Liver (tissue), 8 donors: ENCODE measurements at regions not wholly inside any gene's neighbourhood (a gene's known extent, or its start where the extent isn't known, plus 50 kb on each side); places are given as distances from the start of the nearest gene placed in this dataset.

Source experiments
- DNase-seq: peaks from one replicate; pipeline ENCODE4 v3.0.0-alpha.2; 2017; ENCODE audit warnings: low spot score
- H3K27ac ChIP-seq, 2 donors: one replicate each; pipeline ENCODE4 v1.7.0; 2013; ENCODE audit warnings: inconsistent platforms in 2 of 2, low read length in 2 of 2, control low read depth in 1 of 2, low read depth in 1 of 2, mild to moderate bottlenecking in 1 of 2
- H3K27me3 ChIP-seq, 4 donors: one replicate each; pipeline versions ENCODE4 v1.6.1 to v1.7.0; 2013; ENCODE audit warnings: low read length in 3 of 4, inconsistent platforms in 1 of 4, mild to moderate bottlenecking in 1 of 4, moderate library complexity in 1 of 4; ENCODE audit not compliant: control insufficient read depth in 4 of 4, insufficient read depth in 4 of 4
- H3K36me3 ChIP-seq, 4 donors: one replicate each; pipeline versions ENCODE4 v1.6.1 to v1.7.0; 2013; ENCODE audit warnings: low read length in 3 of 4, mild to moderate bottlenecking in 3 of 4, low read depth in 1 of 4, moderate library complexity in 1 of 4; ENCODE audit not compliant: control insufficient read depth in 4 of 4, insufficient read depth in 3 of 4
- H3K4me1 ChIP-seq, 4 donors: one replicate each; pipeline versions ENCODE4 v1.6.1 to v1.7.0; 2013; ENCODE audit warnings: low read length in 3 of 4, mild to moderate bottlenecking in 3 of 4, moderate library complexity in 1 of 4; ENCODE audit not compliant: control insufficient read depth in 4 of 4, insufficient read depth in 4 of 4
- H3K4me3 ChIP-seq, 3 donors: one replicate each; pipeline versions ENCODE4 v1.6.1 to v1.7.0; 2013; ENCODE audit warnings: low read length in 3 of 3, control low read depth in 1 of 3, low read depth in 1 of 3, mild to moderate bottlenecking in 1 of 3
- H3K9ac ChIP-seq, 2 donors: one replicate each; pipeline ENCODE4 v1.7.0; 2013; ENCODE audit warnings: low read length in 2 of 2, mild to moderate bottlenecking in 2 of 2, moderate library complexity in 2 of 2, control low read depth in 1 of 2, low read depth in 1 of 2
- H3K9me3 ChIP-seq, 4 donors: one replicate each; pipeline versions ENCODE4 v1.6.1 to v1.7.0; 2013; ENCODE audit warnings: low read length in 3 of 4; ENCODE audit not compliant: control insufficient read depth in 4 of 4
- EGR1 ChIP-seq, 2 donors: IDR thresholded peaks; 2 replicates each; pipeline ENCODE4 v1.6.1; 2016 to 2018; ENCODE audit warnings: antibody characterized with exemption in 2 of 2, low read depth in 2 of 2
- GABPA ChIP-seq, 2 donors: IDR thresholded peaks in 1 of 2; conservative IDR thresholded peaks in 1 of 2; 2 replicates each; pipeline ENCODE4 v1.6.1; 2016; ENCODE audit warnings: antibody characterized with exemption in 2 of 2, mild to moderate bottlenecking in 1 of 2, moderate library complexity in 1 of 2
- HNF4A ChIP-seq, 2 donors: conservative IDR thresholded peaks; 2 replicates each; pipeline ENCODE4 v1.6.1; 2016; ENCODE audit warnings: antibody characterized with exemption in 2 of 2, mild to moderate bottlenecking in 2 of 2
- HNF4G ChIP-seq: IDR thresholded peaks from 2 replicates; pipeline ENCODE4 v1.6.1; 2016; ENCODE audit warnings: antibody characterized with exemption
- JUND ChIP-seq, 2 donors: IDR thresholded peaks; 2 replicates each; pipeline ENCODE4 v1.6.1; 2016; ENCODE audit warnings: antibody characterized with exemption in 2 of 2
- NR2F2 ChIP-seq: IDR thresholded peaks from 2 replicates; pipeline ENCODE4 v1.6.1; 2016; ENCODE audit warnings: antibody characterized with exemption
- RAD21 ChIP-seq, 2 donors: IDR thresholded peaks; 2 replicates each; pipeline ENCODE4 v1.6.1; 2016; ENCODE audit warnings: antibody characterized with exemption in 2 of 2, mild to moderate bottlenecking in 2 of 2
- SP1 ChIP-seq: IDR thresholded peaks from 2 replicates; pipeline ENCODE4 v1.6.1; 2018; ENCODE audit warnings: antibody characterized with exemption, mild to moderate bottlenecking
- TAF1 ChIP-seq: conservative IDR thresholded peaks from 2 replicates; pipeline ENCODE4 v1.6.1; 2016; ENCODE audit warnings: antibody characterized with exemption, mild to moderate bottlenecking
- YY1 ChIP-seq: IDR thresholded peaks from 2 replicates; pipeline ENCODE4 v1.6.1; 2016; ENCODE audit warnings: antibody characterized with exemption, mild to moderate bottlenecking
- WGBS: extraction: QIAGEN DNeasy Blood & Tissue Kit; methylation state at CpG from one replicate; pipeline ENCODE4 v1.1.7; 2013; 5-methylcytosine and 5-hydroxymethylcytosine counted together
- TF ChIP-seq, protein P1 (sequence below): IDR thresholded peaks from 2 replicates; pipeline ENCODE4 v1.6.1; 2016; ENCODE audit warnings: antibody characterized with exemption
- TF ChIP-seq, protein P2 (sequence below): IDR thresholded peaks from 2 replicates; pipeline ENCODE4 v1.6.1; 2016; ENCODE audit warnings: antibody characterized with exemption
- TF ChIP-seq, protein P3 (sequence below): IDR thresholded peaks from 2 replicates; pipeline ENCODE4 v1.6.1; 2016; ENCODE audit warnings: antibody characterized with exemption, mild to moderate bottlenecking
- TF ChIP-seq, protein P4 (sequence below): IDR thresholded peaks from 2 replicates; pipeline ENCODE4 v1.6.1; 2016; ENCODE audit warnings: antibody characterized with exemption
- TF ChIP-seq, protein P5 (sequence below): fragments of 150-350 bp; IDR thresholded peaks from 2 replicates; pipeline ENCODE4 v1.5.1; 2017; ENCODE audit warnings: improper control_type of control experiment, low read depth, low read length; ENCODE audit not compliant: missing input control
- donor health status: healthy.
- donor health status: healthy.
- donor health status: healthy.
- donor health status: healthy.
- donor health status: healthy.

DNA sequence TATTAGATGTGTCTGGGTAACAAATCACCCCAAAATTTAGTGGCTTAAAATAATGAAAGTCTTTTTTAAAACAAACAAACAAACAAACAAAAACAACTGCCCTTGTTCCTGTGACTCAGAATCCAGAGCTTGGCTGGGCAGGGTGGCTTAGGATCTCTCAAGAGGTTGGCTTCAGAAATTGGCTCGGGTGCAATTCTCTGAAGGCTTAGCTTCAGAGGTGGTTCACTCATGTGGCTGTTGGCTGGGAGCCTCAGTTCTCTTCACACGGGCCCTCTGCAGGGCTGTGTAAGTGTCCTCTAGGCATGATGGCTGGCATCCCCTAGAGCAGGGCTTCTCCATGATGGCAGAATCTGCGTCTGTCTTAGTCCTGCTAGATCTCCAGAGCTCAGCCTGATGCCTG, 179.9 kb upstream of the BCOR start (continued):
- TF ChIP-seq, protein P1, sequence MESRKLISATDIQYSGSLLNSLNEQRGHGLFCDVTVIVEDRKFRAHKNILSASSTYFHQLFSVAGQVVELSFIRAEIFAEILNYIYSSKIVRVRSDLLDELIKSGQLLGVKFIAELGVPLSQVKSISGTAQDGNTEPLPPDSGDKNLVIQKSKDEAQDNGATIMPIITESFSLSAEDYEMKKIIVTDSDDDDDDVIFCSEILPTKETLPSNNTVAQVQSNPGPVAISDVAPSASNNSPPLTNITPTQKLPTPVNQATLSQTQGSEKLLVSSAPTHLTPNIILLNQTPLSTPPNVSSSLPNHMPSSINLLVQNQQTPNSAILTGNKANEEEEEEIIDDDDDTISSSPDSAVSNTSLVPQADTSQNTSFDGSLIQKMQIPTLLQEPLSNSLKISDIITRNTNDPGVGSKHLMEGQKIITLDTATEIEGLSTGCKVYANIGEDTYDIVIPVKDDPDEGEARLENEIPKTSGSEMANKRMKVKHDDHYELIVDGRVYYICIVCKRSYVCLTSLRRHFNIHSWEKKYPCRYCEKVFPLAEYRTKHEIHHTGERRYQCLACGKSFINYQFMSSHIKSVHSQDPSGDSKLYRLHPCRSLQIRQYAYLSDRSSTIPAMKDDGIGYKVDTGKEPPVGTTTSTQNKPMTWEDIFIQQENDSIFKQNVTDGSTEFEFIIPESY = no peak
- TF ChIP-seq GABPA (IDR thresholded peaks at IDR 0.05 in 1 of 2, conservative IDR thresholded peaks at IDR 0.05 in 1 of 2) (no peak), EGR1 (IDR thresholded peaks at IDR 0.05; ENCODE audit: low read depth in 2 of 2) (no peak), HNF4A (conservative IDR thresholded peaks at IDR 0.05) (no peak)

DNA sequence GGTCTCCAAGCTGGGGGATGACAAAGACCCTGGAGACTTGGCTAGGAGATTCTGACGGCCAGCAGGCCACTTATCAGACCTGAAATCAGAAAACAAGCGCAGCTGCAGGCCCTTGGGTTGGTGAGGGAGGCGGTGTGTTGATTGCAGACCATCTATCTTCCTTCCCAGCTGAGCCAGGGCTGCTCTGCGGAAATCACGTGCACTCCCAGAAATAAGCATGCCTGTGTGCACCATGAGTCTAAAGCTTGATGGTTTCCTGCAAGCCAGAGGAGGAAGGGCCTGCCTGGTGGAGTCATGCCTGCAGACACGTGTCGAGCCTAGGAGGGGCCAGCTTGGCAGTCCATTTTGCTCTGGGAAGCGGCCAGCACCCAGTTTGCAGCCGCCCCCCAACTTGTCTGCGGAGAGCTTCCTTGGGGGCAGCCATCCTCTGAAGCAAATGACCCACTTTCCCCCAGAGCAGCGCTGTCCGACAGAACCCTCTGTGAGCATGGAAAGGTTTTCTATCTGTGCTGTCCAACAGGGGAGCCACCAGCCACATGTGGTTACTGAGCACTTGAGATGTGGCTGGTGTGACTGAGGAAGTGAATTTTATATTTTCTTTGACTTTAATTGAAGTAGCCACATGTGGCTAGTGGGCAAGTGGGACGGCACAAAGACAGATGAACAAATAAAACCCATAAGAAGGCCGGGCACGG, 175.7 kb upstream of the BCOR start:
- peaks cover 0 to 14% (median 0%) of the 10 kb centered on the region in 4 donors for H3K9me3 ChIP-seq
- no peak overlapping the region for H3K9ac ChIP-seq
- H3K4me1 ChIP-seq = no peaks in the 10 kb centered on the region
- no peaks in the 10 kb centered on the region for H3K27me3 ChIP-seq
- TF ChIP-seq RAD21 (IDR thresholded peaks at IDR 0.05) = peak in 1 of 2 donors; percentile 6
- TF ChIP-seq GABPA (IDR thresholded peaks at IDR 0.05 in 1 of 2, conservative IDR thresholded peaks at IDR 0.05 in 1 of 2) = no peak
- 75% methylated on average over 15 of the region's 15 CpGs for WGBS
- DNase-seq = no peak
- H3K4me3 ChIP-seq = no peak overlapping the region
- no peak overlapping the region for H3K27ac ChIP-seq
- no peaks in the 10 kb centered on the region for H3K36me3 ChIP-seq

DNA sequence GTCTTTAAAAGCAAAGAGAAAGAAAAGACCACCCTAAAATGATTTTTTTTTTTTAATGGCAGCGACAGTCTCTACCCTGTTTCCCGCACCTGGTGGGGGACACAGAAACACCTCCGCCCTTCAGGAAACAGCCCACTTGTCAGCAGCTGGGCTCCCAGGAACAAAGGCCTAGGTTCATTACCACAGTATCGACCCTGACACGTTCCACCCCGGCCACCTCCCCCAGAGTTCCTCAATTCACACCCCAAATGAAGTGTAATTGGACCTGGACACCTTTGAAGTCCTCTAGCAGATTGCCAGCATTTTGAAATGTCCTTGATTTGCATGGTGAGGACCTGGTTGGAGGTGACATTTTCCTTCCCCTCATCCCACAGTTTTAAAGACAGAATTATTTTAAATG, 175.0 kb upstream of the BCOR start:
- Histone ChIP-seq H3K36me3 (no peaks in the 10 kb centered on the region), H3K4me3 (no peak overlapping the region), H3K9ac (no peak overlapping the region), H3K9me3 (peaks cover 0 to 12% (median 0%) of the 10 kb centered on the region in 4 donors), H3K27ac (no peak overlapping the region), H3K4me1 (no peaks in the 10 kb centered on the region), H3K27me3 (no peaks in the 10 kb centered on the region)
- 77% methylated on average over 6 of the region's 6 CpGs for WGBS
- TF ChIP-seq, protein P2, sequence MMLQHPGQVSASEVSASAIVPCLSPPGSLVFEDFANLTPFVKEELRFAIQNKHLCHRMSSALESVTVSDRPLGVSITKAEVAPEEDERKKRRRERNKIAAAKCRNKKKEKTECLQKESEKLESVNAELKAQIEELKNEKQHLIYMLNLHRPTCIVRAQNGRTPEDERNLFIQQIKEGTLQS = no peak
- TF ChIP-seq, protein P3, sequence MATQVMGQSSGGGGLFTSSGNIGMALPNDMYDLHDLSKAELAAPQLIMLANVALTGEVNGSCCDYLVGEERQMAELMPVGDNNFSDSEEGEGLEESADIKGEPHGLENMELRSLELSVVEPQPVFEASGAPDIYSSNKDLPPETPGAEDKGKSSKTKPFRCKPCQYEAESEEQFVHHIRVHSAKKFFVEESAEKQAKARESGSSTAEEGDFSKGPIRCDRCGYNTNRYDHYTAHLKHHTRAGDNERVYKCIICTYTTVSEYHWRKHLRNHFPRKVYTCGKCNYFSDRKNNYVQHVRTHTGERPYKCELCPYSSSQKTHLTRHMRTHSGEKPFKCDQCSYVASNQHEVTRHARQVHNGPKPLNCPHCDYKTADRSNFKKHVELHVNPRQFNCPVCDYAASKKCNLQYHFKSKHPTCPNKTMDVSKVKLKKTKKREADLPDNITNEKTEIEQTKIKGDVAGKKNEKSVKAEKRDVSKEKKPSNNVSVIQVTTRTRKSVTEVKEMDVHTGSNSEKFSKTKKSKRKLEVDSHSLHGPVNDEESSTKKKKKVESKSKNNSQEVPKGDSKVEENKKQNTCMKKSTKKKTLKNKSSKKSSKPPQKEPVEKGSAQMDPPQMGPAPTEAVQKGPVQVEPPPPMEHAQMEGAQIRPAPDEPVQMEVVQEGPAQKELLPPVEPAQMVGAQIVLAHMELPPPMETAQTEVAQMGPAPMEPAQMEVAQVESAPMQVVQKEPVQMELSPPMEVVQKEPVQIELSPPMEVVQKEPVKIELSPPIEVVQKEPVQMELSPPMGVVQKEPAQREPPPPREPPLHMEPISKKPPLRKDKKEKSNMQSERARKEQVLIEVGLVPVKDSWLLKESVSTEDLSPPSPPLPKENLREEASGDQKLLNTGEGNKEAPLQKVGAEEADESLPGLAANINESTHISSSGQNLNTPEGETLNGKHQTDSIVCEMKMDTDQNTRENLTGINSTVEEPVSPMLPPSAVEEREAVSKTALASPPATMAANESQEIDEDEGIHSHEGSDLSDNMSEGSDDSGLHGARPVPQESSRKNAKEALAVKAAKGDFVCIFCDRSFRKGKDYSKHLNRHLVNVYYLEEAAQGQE = no peak
- TF ChIP-seq SP1 (no peak), JUND (IDR thresholded peaks at IDR 0.05) (no peak), HNF4G (no peak), RAD21 (IDR thresholded peaks at IDR 0.05) (no peak), NR2F2 (no peak), HNF4A (conservative IDR thresholded peaks at IDR 0.05) (no peak), YY1 (no peak), TAF1 (no peak)
- TF ChIP-seq, protein P4, sequence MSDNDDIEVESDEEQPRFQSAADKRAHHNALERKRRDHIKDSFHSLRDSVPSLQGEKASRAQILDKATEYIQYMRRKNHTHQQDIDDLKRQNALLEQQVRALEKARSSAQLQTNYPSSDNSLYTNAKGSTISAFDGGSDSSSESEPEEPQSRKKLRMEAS = no peak
- TF ChIP-seq, protein P5, sequence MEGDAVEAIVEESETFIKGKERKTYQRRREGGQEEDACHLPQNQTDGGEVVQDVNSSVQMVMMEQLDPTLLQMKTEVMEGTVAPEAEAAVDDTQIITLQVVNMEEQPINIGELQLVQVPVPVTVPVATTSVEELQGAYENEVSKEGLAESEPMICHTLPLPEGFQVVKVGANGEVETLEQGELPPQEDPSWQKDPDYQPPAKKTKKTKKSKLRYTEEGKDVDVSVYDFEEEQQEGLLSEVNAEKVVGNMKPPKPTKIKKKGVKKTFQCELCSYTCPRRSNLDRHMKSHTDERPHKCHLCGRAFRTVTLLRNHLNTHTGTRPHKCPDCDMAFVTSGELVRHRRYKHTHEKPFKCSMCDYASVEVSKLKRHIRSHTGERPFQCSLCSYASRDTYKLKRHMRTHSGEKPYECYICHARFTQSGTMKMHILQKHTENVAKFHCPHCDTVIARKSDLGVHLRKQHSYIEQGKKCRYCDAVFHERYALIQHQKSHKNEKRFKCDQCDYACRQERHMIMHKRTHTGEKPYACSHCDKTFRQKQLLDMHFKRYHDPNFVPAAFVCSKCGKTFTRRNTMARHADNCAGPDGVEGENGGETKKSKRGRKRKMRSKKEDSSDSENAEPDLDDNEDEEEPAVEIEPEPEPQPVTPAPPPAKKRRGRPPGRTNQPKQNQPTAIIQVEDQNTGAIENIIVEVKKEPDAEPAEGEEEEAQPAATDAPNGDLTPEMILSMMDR = no peak
- TF ChIP-seq, protein P1 = no peak
- DNase-seq = no peak
